AG04450 (cell line): ENCODE measurements at regions not wholly inside any gene's neighbourhood (a gene's known extent, or its start where the extent isn't known, plus 50 kb on each side); places are given as distances from the start of the nearest gene placed in this dataset.

Source experiments
- CTCF ChIA-PET: fragments of 300-600, 350-600 bp; formaldehyde crosslinking; extraction: SDS; loops from one replicate; lab custom pipeline; 2022; ENCODE audit warnings: antibody characterized with exemption, inconsistent platforms; lab: Charles Lee
- POLR2A ChIA-PET: fragments of 350-600 bp; formaldehyde crosslinking; extraction: SDS; loops from one replicate; lab custom pipeline; 2021; ENCODE audit warnings: antibody characterized with exemption, inconsistent platforms; lab: Yijun Ruan, JAX
- DNase-seq: peaks from one replicate; pipeline ENCODE4 v3.0.0-alpha.2; 2011; ENCODE audit warnings: low read depth, low spot score
- H3K27ac ChIP-seq: one replicate; pipeline ENCODE4 v1.5.1; 2012; ENCODE audit warnings: low read depth, low read length, control low read depth
- H3K27me3 ChIP-seq: one replicate; pipeline ENCODE4 v1.6.0; 2012; ENCODE audit warnings: low read length; ENCODE audit not compliant: control insufficient read depth, insufficient read depth
- H3K4me3 ChIP-seq: 2 replicates; pipeline ENCODE4 v1.5.1; 2011; ENCODE audit warnings: mild to moderate bottlenecking, low read depth, low read length, control low read depth
- H3K9me3 ChIP-seq: 2 replicates; pipeline ENCODE4 v1.5.1; 2012; ENCODE audit warnings: low read length; ENCODE audit not compliant: control insufficient read depth, insufficient read depth
- CTCF ChIP-seq: IDR thresholded peaks from 2 replicates; pipeline ENCODE4 v1.5.1; 2011; ENCODE audit warnings: low read depth, low read length, control low read depth, inconsistent platforms

GRCh38 chr1:118615066-118615465 is 373.1 kb downstream of the TBX15 start:
- POLR2A ChIA-PET: no interaction called here
- no peaks in the 10 kb centered on the region for H3K27me3 ChIP-seq
- CTCF ChIA-PET: no interaction called here
- H3K4me3 ChIP-seq: no peak overlapping the region
- no peak for DNase-seq
- no peak overlapping the region for H3K27ac ChIP-seq
- TF ChIP-seq CTCF: no peak
- peaks cover 3% of the 10 kb centered on the region; the same call in 1 of the 2 replicates for H3K9me3 ChIP-seq

GRCh38 chr1:118589238-118589846 is 398.8 kb downstream of the TBX15 start:
- no peak overlapping the region for H3K4me3 ChIP-seq
- DNase-seq: no peak
- ChIA-PET CTCF (no interaction called here), POLR2A (no interaction called here)
- H3K27ac ChIP-seq: no peak overlapping the region
- H3K27me3 ChIP-seq: no peaks in the 10 kb centered on the region
- TF ChIP-seq CTCF: no peak
- H3K9me3 ChIP-seq: no peaks in the 10 kb centered on the region

GRCh38 chr1:118588566-118588965 is 399.6 kb downstream of the TBX15 start:
- ChIA-PET POLR2A (no interaction called here), CTCF (no interaction called here)

GRCh38 chr1:118578276-118578675 is 393.2 kb upstream of the SPAG17 start:
- ChIA-PET POLR2A (no interaction called here), CTCF (no interaction called here)
- DNase-seq: no peak
- no peak for TF ChIP-seq CTCF
- H3K9me3 ChIP-seq: no peaks in the 10 kb centered on the region; the same call in 1 of the 2 replicates
- no peaks in the 10 kb centered on the region for H3K27me3 ChIP-seq
- no peak overlapping the region for H3K4me3 ChIP-seq
- H3K27ac ChIP-seq: no peak overlapping the region

More at GRCh38 chr1:118588566-118588965, 399.6 kb downstream of the TBX15 start:
- Histone ChIP-seq H3K4me3 (no peak overlapping the region), H3K9me3 (no peaks in the 10 kb centered on the region), H3K27me3 (no peaks in the 10 kb centered on the region), H3K27ac (no peak overlapping the region)
- TF ChIP-seq CTCF: no peak
- DNase-seq: no peak

- H3K9me3 ChIP-seq: no peaks in the 10 kb centered on the region; the same call in 1 of the 2 replicates
- TF ChIP-seq CTCF: no peak
- DNase-seq: no peak
- H3K27me3 ChIP-seq: no peaks in the 10 kb centered on the region
- no peak overlapping the region for H3K27ac ChIP-seq
- POLR2A ChIA-PET: no interaction called here
- H3K4me3 ChIP-seq: no peak overlapping the region
- CTCF ChIA-PET: interaction anchor here (1.1 kb wide), 1 partner anchor 15 kb away, joined by 4 read pairs; no protein-coding TSS in a partner anchor
These were observed 390.0 kb upstream of the SPAG17 start for GRCh38 chr1:118575060-118575459.
